C4-2B (cell line): ENCODE measurements at regions not wholly inside any gene's neighbourhood (a gene's known extent, or its start where the extent isn't known, plus 50 kb on each side); places are given as distances from the start of the nearest gene placed in this dataset.
"Not testable (repeated sequence)": the region's sequence is repeated elsewhere in the genome, so short reads cannot be mapped to it uniquely, and the experiment has no call there.

ENCODE experiments used
- H3K27ac ChIP-seq: fragments of 450-650 bp; 2 replicates; pipeline ENCODE4 v1.5.1; 2017
- CTCF ChIP-seq: fragments of 450-650 bp; conservative IDR thresholded peaks from 2 replicates; pipeline ENCODE4 v1.5.1; 2017; ENCODE audit warnings: mild to moderate bottlenecking
- ZFX ChIP-seq: fragments of 450-650 bp; IDR thresholded peaks from 2 replicates; pipeline ENCODE4 v1.6.1; 2017

- no peak overlapping the region for H3K27ac ChIP-seq
- no peak for TF ChIP-seq CTCF
- TF ChIP-seq ZFX, result no peak
These were observed 346.8 kb downstream of the JRKL start for GRCh38 chr11:96736601-96737000.

GRCh38 chr11:96738311-96738710 is 348.5 kb downstream of the JRKL start:
- H3K27ac ChIP-seq, result no peak overlapping the region
- TF ChIP-seq ZFX, result no peak
- TF ChIP-seq CTCF, result no peak

GRCh38 chr11:96741068-96741467 is 351.3 kb downstream of the JRKL start:
- no peak overlapping the region for H3K27ac ChIP-seq

GRCh38 chr11:96744697-96745096 is 354.9 kb downstream of the JRKL start:
- no peak overlapping the region for H3K27ac ChIP-seq

More at GRCh38 chr11:96741068-96741467, 351.3 kb downstream of the JRKL start:
- TF ChIP-seq ZFX, result no peak
- no peak for TF ChIP-seq CTCF

GRCh38 chr11:96748639-96749370 is 359.0 kb downstream of the JRKL start:
- H3K27ac ChIP-seq, result no peak overlapping the region
- TF ChIP-seq ZFX (no peak), CTCF (no peak)

More at GRCh38 chr11:96744697-96745096, 354.9 kb downstream of the JRKL start:
- TF ChIP-seq ZFX (no peak), CTCF (no peak)

- H3K27ac ChIP-seq, result not testable (repeated sequence)
These were observed 362.0 kb downstream of the JRKL start for GRCh38 chr11:96751807-96752206.

GRCh38 chr11:96752221-96752620 is 362.4 kb downstream of the JRKL start:
- H3K27ac ChIP-seq, result no peak overlapping the region

More at GRCh38 chr11:96752221-96752620, 362.4 kb downstream of the JRKL start:
- TF ChIP-seq CTCF (no peak), ZFX (no peak)
